ENCODE measurements at regions not wholly inside any gene's neighbourhood (a gene's known extent, or its start where the extent isn't known, plus 50 kb on each side); places are given as distances from the start of the nearest gene placed in this dataset.

GRCh38 chr4:53855581-53856250 is 208.7 kb downstream of the CHIC2 start:
- no peak for TF ChIP-seq CTCF (IDR thresholded peaks at IDR 0.05; ENCODE audit: extremely low read depth, insufficient read depth, missing control alignments)
- in situ Hi-C loops (cut with MboI; ENCODE audit: low pct_unique_long_range_greater_than_20kb, low sequenced_read_pairs, unreplicated experiment) = no loop called here
- DNase-seq (ENCODE audit: low spot score) = no peak

GRCh38 chr4:53854991-53855568 is 209.3 kb downstream of the CHIC2 start:
- in situ Hi-C loops (cut with MboI; ENCODE audit: low pct_unique_long_range_greater_than_20kb, low sequenced_read_pairs, unreplicated experiment) = no loop called here
- no peak for DNase-seq (ENCODE audit: low spot score)
- TF ChIP-seq CTCF (IDR thresholded peaks at IDR 0.05; ENCODE audit: extremely low read depth, insufficient read depth, missing control alignments) = no peak

GRCh38 chr4:53852343-53852742 is 212.1 kb downstream of the CHIC2 start:
- TF ChIP-seq CTCF (IDR thresholded peaks at IDR 0.05; ENCODE audit: extremely low read depth, insufficient read depth, missing control alignments) = no peak
- no peak for DNase-seq (ENCODE audit: low spot score)
- in situ Hi-C loops (cut with MboI; ENCODE audit: low pct_unique_long_range_greater_than_20kb, low sequenced_read_pairs, unreplicated experiment) = no loop called here

GRCh38 chr4:53847965-53848364 is 216.4 kb downstream of the CHIC2 start:
- TF ChIP-seq CTCF (IDR thresholded peaks at IDR 0.05; ENCODE audit: extremely low read depth, insufficient read depth, missing control alignments) = no peak

GRCh38 chr4:53844551-53844950 is 219.9 kb downstream of the CHIC2 start:
- no peak for TF ChIP-seq CTCF (IDR thresholded peaks at IDR 0.05; ENCODE audit: extremely low read depth, insufficient read depth, missing control alignments)
- no peak for DNase-seq (ENCODE audit: low spot score)
- in situ Hi-C loops (cut with MboI; ENCODE audit: low pct_unique_long_range_greater_than_20kb, low sequenced_read_pairs, unreplicated experiment) = no loop called here

More at GRCh38 chr4:53847965-53848364, 216.4 kb downstream of the CHIC2 start:
- in situ Hi-C loops (cut with MboI; ENCODE audit: low pct_unique_long_range_greater_than_20kb, low sequenced_read_pairs, unreplicated experiment) = no loop called here
- no peak for DNase-seq (ENCODE audit: low spot score)

GRCh38 chr4:53844133-53844532 is 220.3 kb downstream of the CHIC2 start:
- TF ChIP-seq CTCF (IDR thresholded peaks at IDR 0.05; ENCODE audit: extremely low read depth, insufficient read depth, missing control alignments) = no peak
- no peak for DNase-seq (ENCODE audit: low spot score)
- in situ Hi-C loops (cut with MboI; ENCODE audit: low pct_unique_long_range_greater_than_20kb, low sequenced_read_pairs, unreplicated experiment) = no loop called here
